GM19035 (cell line): ENCODE measurements at regions not wholly inside any gene's neighbourhood (a gene's known extent, or its start where the extent isn't known, plus 50 kb on each side); places are given as distances from the start of the nearest gene placed in this dataset.
"Not testable (repeated sequence)": the region's sequence is repeated elsewhere in the genome, so short reads cannot be mapped to it uniquely, and the experiment has no call there.

ENCODE experiments used
- ATAC-seq: cut with Tn5 transposase; IDR thresholded peaks from one replicate; pipeline ENCODE4 v1.9.1; 2021; ENCODE audit not compliant: unreplicated experiment

DNA sequence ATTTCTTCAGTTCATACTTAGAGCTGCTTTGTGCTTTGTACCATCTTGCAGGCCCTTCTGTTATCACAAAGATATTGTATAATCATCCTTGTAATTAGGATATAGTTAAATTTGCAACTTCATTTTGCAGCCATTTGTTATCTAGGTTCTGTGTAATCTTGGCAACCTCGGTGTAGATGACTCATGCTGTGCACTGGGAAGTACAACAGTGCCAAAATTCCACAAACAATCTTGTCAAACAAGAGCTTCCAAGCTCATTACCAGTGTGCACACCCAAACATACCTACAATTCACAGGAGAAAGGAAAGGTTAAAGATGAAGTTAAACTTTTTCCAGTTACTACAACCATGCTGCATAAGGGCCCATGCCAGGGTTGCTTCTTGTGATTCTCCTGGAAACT, 1231.8 kb downstream of the CDH11 start:
- ATAC-seq, result no peak

DNA sequence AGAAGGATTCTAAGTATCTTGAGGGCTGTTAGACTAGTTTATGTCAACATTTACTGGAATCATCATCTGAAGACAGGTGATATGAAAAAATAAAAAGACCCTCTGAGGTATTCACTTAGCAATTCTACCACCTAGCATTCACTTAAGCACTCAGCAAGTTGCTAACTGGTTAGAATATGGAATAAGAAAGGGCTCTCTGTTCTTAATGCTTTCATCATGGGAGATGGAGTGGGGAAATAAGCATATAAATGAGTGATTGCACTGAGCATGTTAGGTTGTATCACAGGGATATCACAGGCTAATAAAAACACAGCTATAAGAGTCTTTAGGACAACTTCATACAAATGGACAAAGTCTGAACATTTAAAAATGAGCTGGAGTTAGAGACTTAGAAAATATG, 1238.8 kb downstream of the CDH11 start:
- ATAC-seq, result no peak

DNA sequence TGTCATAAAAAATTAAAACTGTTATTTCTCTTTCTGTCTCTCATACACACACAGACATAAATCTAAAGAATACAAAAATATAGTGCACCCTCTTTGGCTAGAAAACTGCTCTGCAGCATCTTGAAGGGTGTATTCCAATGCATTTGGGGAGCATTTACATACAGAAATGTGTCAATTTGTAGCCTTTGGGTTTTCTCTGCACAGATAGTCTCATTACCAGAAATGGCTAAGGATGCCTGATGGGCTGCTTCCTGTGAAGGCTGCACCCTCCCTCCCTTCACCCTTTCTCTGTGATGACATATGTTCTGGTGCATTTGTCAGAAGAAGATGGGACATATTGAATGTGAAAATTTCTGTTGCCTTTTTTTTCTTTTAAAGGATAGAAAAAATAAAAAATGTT, 1239.3 kb downstream of the CDH11 start:
- ATAC-seq, result no peak

DNA sequence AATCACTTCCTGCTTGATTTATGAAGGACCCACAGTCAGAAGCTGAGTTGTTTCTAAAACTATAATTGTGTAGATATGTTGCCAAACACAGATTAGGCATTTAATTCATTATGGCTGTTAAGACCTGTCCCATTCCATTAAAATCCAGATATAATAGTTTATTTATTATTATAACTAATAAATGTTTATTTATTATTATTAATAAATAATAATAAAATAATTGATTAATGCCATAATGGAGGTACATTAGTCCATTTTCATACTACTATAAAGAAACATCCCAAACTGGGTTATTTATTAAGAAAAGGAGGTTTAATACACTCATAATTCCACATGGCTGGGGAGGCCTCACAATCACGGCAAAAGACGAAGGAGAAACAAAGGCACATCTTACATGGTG, 1240.9 kb downstream of the CDH11 start:
- no peak for ATAC-seq

DNA sequence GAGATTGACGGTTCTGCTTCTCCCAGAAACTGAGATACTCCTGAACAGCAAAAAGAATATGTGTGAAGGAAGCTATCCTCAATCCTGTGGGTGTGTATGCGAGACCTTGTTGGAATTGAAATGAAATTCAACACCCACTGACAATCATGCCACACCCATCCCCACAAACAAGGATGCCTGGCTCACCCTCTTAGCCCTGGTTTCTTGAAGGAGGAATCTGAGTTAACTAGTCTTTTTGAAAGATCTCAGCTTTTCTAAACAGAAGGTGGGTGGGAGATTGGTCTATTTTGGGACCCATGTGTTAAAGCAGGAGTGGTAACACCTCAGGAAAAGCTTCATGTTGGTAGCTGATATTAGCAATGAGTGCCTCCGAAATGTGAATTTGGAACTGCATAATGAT, 1244.5 kb downstream of the CDH11 start:
- ATAC-seq, result no peak

DNA sequence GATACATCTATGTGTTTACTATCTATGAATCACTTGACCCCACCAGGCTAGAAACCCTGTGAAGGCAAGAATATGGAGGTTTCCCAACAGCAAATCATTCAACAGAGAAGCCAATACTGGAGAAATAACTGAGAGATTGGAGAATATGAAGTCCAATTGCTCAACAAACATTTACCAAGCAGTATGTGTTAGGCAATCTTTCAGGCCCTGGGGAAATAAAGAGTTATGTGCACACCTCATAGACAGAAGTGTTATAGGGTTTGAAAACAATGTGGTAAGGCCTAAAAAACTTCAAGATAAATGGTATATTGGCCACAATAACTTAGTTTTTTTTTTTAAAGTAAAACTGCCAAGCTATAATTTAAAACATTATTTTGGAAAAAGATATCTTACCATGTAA, 1245.8 kb downstream of the CDH11 start:
- ATAC-seq, result no peak

DNA sequence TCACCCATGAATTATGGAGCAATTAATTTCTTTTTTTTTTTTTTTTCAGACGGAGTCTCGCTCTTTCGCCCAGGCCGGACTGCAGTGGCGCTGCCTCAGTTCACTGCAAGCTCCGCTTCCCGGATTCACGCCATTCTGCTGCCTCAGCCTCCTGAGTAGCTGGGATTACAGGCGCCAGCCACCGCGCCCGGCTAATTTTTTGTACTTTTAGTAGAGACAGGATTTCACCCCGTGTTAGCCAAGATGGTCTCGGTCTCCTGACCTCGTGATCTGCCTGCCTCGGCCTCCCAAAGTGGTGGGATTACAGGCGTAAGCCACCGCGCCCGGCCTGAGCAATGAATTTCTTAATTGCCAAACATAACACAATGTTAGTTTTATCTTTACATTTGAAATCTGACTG, 1261.2 kb downstream of the CDH11 start:
- ATAC-seq, result not testable (repeated sequence)

DNA sequence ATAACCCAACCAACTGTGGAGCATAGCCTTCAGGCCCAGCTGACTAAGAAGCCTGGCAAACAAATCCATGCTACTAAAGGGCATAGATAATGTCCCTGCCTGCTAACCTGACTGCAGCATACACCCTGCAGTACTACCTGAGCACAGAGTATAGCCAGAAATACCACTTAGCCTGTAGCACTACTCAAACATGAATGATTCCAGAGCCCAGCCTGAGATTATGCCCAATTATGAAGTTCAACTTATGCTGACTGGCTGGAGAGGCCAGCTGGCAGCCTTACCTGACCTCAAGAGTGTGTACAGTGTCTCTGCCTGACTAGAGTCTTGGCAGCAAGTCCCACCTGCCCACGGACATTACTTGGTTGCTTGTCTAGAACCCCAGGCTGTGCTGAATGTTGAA, 1265.3 kb downstream of the CDH11 start:
- no peak for ATAC-seq

DNA sequence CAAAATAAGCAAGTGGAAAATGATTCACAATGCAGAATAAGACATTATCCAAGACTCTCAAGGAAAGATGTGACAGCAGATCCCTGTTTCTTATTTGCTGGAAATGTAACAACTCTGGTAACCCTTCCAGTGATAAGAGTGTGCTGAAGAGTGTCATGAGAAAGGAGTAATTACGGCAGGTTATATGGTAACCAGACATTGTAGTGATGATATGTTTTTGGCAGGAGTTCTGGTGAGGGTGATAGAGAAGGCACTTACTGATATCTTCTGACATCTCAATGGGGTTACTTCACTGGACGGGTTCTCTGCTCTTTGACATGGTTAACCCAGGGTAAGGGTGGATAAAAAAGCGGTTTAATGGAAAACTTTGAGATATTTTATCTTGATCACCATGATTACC, 1270.9 kb downstream of the CDH11 start:
- ATAC-seq, result no peak

DNA sequence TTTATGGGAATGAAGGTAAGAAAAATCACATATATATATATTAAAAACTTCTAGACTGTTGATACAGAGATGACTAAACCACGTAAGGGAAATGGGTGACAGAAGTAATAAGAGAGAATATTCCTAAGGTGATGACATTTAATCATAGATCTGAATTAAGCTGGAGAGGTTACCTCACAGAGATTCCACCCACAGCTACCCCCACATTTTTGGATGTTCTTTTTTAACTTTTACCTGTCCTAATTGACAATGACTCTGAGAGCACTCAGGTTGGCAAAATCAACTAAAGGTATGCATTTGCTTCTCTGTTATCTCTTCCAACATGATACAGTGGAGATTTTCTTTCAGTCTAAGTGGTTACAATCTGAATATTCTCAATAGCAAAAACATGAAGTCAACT, 1280.6 kb downstream of the CDH11 start:
- no peak for ATAC-seq

DNA sequence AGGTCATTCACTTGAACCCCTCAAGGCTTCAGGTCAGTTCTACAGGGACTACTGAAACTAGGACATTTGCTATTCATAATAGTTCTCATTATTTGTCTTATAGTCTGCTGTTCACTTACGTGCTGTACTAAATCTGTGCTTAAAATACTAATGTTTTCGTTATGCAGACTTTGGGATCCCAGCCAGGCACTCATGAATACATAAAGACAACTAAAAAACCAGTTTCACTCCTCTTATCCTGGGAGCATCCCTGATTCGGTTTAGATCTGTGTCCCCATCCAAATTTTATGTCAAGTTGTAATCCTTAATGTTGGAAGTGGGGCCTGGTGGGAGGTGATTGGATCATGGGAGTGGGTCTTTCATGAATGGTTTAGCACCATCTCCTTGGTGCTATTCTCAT, 1291.8 kb downstream of the CDH11 start:
- ATAC-seq, result no peak

DNA sequence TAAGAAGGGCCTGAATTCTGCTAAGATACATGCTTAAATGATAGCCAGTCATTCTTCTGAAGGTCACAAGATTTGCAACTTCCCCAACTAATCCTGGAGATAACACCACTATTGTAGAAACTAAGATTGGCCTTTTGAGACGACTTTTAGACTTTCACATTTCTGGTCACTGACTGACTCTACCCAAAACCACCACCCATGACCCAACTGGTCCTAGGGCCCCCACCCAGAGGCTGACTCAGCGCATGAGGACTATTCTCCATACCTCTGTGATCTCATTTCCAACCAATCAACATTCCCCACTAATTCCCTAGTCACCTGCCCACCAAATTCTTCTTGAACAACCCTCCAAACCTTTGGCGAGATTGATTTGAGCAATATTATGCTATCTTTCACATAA, 1299.0 kb downstream of the CDH11 start:
- ATAC-seq, result no peak

DNA sequence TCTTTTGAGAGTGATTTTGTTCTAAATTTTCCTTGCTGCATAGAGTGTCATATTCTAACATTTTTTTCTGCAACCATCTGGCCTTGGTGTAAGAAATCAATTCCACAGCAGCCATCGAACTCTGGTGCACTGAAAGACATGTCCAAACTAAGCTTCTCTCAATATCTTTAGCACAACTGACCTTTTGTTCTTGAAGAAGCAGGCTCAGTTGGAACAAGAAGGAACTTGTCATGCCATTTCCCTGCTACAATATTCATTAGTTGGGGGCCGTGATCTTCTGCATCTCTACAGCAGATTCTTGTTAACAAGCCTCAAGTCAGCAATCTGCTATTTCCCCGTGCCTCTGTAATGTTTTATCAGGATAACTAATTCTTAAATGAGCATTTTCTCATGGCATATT, 1305.6 kb downstream of the CDH11 start:
- ATAC-seq, result no peak

DNA sequence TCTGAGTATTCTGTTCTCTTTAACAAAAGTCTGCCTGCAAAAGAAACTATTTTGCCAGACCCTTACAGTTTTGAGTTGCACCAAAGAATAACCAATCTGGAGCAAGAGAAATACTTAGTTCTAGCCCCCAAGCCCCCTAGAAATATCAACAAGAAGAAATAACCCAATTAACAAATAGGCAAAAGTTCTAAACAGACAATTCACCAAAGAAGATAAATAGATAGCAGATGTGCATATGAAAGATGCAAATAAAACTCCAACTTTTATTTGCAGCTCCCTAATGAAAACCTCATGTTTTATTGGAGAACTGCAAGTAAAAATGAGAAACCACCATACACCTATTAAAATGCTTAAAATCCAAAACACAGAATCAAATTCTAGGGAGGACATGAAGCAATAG, 1308.0 kb downstream of the CDH11 start:
- no peak for ATAC-seq

DNA sequence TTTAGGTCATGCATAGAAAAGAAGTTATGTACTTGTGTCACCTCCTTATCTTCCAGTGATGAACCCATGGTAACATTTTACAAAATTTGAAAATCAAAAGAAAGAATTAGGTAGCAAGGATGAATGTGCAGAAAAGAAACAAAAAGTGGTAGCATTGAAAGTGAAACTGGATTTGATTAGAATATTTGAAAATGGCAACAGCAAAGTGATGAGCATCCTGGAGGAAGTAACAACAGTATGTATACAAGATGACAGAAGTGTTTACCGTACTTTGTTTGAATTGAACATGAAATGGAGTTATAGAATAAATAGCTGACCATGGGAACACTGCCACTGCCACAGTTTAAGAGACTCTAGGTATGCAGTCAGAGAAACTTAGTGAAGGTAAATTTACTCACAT, 1313.1 kb downstream of the CDH11 start:
- ATAC-seq, result no peak

DNA sequence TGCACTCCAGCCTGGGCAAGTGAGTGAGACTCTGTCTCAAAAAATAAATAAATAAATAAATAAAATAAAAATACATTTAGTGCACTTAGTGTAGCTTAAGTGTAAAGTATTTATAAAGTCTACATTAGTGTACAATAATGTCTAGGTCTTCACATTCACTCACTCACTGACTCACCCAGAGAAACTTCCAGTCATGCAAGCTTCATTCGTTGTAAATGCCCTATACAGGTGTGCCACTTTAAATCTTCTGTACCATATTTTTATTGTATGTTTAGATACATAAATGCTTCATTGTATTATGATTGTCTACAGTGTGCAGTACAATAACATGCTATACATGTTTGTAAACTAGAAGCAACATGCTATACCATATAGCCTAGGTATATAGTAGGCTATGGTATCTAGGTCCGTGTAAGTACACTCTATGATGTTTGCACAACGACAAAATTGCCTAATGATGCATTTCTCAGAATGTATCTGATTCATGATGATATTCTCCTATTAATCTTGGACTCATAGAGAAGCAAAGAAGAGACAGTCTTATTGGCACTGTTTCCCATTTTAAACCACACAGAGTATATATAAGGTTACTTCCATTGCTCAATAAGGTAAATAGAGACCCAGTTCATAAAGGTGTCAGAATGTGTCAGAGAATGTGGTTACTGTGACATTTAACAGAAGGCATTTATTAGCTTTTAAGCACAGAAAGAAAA, 1314.9 kb downstream of the CDH11 start:
- ATAC-seq, result no peak

DNA sequence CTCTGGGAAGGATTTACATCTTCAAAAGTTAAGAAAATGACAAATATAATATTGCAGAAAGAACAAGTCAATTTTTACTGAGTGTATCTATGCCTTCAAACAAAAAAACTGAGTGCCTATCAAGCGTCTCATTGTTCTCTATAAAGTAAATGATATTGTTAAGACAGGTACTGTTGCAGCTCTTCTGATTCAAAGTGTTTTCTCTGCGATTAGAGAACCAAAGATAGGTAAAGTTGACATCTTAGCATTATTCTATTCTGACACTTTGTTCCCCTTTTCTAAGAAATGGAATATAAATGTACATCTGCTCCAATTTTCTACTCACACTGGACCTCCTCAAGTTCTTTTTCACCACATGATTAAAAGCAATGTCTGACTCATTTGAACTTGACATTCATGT, 1317.7 kb downstream of the CDH11 start:
- no peak for ATAC-seq

DNA sequence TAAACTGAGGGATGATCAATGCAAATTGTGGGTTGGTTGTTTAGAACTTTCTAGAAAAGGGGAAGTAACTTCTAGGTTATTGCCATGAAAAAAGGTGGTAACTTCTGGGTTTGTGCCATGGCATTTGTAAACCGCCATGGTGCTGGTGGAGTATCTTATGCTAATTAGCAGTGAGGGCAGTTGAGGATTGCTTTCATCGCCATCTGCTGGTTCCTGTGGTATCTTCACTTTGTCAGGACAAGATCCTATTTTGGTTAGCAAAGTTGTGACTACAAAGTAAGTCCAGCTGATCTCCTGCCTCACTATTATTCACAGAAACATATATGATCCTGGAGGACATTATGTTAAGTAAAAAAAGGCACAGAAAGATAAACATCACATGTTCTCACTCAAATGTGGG, 1332.3 kb downstream of the CDH11 start:
- no peak for ATAC-seq

DNA sequence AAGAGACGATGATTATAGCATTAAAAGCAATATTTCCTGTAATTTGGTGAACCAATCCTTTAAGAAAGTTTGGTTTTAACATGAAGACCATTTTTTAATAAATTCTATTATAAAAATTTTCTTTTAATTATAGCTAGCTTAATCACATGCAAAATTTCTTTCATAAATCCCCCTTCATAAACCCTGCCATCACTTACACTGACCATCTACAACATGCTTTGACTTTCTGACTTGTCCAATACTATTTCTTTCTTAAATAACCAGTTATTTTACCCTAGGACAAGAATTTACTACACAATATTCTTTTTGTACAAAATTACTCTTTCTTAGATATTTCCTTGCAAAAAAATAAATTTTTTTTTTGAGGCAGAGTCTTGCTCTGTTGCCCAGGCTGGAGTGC, 1334.8 kb downstream of the CDH11 start:
- ATAC-seq, result no peak

DNA sequence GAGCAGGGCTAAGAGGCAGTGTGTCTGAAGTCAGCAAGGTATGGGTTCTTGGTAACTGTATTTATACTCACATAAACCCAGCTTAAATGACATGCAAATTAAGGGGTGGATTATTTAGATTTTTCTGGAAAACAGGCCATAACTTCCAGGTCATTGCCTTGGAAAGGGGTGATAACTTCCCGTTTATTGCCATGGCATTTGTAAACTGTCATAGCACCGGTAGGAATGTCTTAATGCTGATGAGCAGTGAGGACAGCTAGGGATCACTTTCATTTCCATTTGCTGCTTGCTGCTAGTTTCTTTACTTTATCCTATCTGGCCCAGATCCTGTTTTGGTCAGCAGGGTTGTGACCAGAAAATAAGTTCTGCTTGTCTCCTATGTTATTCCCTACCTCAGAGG, 1336.7 kb downstream of the CDH11 start:
- no peak for ATAC-seq

DNA sequence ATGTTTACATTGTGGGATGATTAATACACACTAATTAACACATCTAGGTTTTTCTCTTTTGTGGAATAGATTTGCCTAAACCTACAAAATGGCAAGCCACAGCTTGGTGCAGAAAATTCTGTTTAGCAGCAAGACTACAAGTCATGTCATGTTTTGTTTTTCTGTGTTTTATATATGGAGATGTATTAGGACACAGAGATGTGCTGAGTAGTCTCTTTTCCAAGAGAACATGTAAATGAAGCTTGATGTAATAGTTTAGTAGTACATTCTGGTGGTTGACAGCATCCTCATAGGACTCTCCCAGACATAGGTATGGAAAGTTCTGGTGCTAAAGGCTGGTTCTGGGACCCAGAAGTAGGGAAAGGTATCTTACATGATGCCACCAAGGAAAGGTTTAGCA, 1345.4 kb downstream of the CDH11 start:
- ATAC-seq, result no peak

DNA sequence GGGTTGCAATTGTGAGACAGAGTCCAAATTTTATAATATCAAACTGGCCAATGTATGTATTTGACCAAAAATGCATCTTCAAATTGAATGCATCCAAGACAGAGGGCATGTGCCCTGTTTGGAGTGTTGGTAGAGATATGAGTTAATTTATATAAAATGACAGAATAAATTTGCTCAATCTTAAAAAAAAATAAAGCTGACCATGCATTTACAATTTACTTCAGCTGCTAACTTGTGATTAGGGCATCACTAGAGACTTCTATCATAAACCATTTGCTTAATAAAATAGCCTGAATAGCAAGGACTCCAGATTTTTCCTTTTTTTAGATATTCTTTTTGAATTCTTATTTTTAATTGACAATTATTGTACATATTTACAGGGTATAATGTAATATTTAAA, 1345.8 kb downstream of the CDH11 start:
- ATAC-seq, result no peak

DNA sequence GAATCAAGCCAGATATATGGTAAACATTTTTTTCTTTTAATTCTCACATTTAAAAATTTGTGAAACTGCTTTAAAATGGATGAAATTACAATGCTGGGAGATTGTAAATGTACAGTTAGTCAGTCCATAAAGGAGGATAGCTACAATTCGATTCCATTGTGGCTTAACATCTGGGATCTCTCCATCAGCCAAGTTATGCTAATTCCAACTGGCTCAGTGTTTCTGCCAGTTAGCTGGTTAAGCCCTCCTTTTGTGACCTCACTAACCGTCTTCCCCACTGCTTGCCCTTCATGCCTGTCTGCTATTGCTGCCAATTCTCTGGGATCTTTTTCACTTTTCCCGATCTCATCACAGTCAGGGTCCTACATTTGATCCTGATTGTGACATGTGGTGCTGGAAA, 1347.6 kb downstream of the CDH11 start:
- ATAC-seq, result no peak

DNA sequence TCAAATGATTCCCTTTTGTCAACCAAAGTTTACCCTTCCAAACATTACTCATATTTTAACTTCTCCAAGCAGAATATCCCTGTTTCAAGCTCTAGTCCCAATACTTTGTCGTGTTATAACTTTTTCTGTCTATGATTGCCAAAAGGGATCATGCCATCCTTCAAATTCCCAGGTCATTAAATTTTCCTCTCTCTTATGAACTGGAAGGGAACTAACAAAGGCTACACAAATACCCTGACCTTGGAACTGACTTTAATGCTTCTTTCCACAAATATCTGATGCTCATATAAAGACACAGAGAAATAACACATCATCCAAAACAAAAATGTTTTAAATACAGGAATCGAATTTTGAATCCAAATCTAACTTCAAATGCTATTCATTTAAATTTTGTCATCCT, 1352.7 kb downstream of the CDH11 start:
- ATAC-seq, result no peak
